Right renal cortex interstitium (tissue), 3 donors: ENCODE measurements at regions not wholly inside any gene's neighbourhood (a gene's known extent, or its start where the extent isn't known, plus 50 kb on each side); places are given as distances from the start of the nearest gene placed in this dataset.
"Not testable (repeated sequence)": the region's sequence is repeated elsewhere in the genome, so short reads cannot be mapped to it uniquely, and the experiment has no call there.

Experiments
- DNase-seq, 3 donors: peaks; one replicate each; pipeline ENCODE4 v3.0.0-alpha.2; 2013; ENCODE audit warnings: low read depth in 3 of 3, low spot score in 2 of 3

DNA sequence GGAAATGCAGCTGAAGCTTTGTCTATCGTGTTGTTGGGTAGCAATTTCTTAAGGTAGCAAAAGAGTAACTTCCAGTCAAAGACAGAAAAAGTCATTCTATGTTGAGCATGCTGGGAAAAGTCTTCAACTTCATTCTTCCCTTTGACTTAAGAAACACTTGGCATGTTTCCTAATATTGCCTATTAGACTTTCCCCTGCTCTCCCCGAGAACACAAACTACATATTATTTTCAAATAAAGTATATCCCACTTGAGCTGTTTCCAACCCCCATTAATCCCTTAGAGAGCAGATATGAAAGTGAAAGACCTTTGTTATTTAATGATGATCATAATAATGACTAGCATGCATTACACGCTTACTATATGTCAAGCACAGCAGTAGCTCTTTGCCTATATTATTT, 136.0 kb upstream of the SPOPL start:
- DNase-seq: no peak

DNA sequence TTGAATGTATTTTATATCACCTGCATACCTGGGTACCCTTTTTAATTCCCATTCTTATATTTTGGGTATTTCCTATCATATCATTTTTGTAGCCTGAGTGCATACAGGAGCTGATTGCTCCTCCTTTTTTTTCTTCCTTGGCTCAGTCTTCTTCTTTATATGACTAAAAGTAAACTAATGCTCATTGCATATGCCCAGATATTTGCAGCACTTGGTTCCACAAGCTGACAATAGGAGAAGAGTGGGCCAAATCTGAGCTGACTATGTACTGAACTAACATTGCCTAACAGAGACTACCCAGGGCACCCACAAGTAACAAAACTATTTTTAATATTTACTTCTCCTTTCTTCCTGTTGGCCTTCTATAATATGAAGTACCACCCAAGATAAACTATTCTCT, 131.7 kb upstream of the SPOPL start:
- no peak for DNase-seq

DNA sequence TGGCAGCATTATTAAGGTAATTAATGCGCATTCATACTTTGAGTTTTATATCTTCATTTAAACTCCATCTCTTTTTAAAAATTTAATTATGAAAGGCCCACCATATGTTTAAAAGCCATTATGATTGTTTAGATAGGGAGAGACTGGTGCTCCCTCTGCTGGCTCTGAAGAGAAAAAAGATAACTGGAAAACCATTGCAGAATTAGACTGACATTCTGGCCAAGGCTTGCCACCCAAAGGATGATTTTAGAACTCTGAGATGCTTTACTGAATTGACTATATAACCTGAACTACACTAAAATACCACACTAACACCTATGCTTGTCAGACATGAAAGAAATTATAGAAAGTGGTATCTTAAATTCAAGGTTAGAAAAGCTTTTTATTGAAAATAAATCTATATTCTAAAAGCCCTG, 127.6 kb upstream of the SPOPL start:
- peak in 1 of 3 donors; percentile 13 for DNase-seq

DNA sequence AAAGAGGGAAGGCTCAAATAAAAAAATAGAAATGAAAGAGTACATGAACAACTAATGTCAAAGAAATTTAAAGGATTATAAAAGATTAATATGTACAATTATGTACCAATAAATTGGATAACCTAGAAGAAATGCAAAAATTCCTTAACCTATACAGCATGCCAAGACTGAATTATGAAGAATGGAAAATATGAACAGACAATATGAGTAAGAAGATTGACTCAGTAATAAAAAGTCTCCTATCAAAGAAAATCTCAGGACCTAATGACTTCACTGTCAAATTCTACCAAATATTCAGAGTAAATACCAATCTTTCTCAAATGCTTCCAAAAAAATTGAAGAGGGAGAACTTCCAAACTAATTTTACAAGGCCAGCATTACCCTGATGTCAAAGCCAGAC, 120.2 kb upstream of the SPOPL start:
- DNase-seq: no peak

DNA sequence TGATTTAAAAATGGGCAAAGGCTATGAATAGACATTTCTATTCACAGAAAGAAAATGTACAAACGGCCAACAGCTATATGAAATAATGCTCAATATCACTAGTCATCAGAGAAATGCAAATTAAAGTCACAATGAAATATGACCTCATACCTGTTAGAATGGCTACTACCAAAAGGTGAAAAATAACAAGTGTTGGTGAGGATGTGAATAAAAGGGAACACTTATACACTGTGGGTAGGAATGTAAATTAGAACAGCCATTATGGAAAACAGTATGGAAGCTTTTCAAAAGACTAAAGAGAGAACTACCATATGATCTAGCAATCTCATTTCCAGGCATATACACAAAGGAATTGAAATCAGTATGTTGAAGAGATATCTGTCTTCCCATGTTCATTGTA, 118.9 kb upstream of the SPOPL start:
- DNase-seq: no peak

DNA sequence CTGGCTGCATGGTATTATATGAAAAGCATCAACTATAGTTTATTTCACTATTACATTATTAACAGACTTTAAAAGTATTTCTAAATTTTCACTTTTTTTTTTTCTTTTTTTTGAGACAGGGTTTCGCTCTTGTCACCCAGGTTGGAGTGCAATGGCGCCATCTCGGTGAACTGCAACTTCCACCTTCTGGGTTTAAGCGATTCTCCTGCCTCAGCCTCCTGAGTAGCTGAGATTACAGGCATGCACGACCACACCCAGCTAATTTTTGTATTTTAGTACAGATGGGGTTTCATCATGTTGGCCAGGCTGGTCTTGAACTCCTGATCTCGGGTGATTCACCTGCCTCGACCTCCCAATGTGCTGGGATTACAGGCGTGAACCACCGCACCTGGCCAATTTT, 115.4 kb upstream of the SPOPL start:
- DNase-seq: not testable (repeated sequence)

DNA sequence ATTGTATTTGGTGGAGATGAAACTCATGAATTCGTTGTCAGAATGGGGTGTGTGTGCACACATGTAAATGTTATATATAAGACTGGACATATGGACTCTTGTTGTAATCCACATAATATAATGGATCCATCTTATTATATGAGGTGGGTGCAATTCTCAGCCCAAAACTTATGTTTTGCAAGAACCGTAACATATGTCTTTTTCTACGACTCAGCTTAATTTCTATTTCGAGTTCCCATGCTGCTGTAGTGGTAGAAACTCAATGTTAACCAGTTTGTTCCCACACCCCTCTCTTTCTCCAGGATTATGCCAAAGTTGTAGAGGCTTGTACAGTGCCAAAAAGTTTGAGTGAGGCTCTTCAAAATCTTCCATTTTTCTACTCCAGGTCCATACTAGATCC, 112.5 kb upstream of the SPOPL start:
- no peak for DNase-seq

DNA sequence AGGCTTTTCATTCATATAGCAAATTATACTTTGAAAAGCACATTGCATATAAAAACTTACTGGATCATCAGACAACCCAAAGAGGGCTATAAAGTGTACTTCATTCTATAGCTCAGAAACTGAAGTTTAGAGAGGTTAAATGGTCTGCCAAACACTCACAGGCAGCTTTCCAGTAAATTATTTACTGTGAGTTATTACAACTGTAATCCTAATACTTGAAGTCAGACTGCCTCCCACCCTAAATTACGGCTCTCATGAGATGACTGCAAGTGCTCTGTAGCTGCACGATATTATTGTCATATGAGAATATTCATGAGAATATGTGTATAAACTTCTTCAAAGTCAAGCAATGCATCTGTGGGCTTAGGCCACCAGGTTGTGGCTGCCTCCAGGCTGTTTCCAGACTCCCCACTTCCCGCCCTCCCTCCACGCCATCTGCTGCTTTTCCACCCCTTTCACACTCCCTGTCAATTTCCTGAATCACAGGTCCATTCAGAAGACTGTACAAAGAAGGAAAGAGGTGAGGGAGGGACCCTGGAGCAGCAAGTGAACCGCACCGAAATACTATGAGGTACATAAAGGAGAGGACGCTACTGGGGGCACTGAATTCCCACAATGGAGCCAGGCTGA, 111.1 kb upstream of the SPOPL start:
- DNase-seq: no peak

DNA sequence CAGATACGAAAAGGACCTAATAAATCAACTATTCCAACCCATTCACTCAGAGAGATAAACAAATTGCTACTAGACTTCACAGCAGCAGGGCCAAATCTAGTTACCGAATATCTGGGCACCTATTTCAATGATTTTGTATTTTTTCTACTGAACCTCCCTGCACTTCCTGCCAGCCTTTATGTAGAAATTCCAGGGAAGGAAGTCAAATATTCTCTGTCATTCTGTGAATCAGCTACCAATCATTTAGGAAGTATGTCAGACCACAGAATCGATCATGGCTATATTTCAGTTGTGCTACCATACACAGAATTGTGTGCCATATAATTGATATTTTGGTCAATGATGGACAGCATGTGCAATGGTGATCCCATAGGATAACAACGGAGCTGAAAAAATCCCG, 109.6 kb upstream of the SPOPL start:
- no peak for DNase-seq

DNA sequence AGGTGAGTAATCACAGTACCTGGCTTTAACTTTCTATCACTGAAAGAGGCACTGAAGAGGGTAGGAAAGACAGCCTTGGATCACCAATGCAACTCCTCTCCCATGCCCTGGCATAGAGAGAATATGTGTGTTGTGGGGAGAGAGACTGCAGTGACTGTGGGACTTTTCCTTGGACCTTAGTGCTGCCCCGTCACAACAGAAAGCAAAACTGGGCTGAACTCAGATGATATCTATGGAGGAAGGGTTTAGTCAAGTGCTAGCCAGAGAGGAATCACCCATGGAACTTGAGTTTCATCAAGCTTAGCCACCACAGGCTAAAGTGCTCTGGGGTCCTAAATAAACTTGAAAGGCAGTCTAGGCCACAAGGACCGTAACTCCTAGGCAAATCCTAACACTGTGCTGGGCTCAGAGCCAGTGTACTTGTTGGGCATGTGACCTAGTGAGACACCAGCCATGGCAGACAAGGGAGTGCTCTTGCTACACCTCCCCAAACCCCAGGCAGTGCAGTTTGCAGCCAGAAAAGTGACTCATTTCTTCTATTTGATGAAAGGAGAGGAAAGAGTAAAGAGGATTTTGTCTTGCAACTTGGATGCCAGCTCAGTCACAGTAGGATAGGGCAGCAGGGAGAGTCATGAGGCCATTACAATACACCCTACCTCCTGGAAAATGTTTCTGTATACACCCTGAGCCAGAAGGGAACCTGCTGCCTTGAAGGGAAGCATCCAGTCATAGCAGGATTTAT, 105.8 kb upstream of the SPOPL start:
- DNase-seq: no peak

DNA sequence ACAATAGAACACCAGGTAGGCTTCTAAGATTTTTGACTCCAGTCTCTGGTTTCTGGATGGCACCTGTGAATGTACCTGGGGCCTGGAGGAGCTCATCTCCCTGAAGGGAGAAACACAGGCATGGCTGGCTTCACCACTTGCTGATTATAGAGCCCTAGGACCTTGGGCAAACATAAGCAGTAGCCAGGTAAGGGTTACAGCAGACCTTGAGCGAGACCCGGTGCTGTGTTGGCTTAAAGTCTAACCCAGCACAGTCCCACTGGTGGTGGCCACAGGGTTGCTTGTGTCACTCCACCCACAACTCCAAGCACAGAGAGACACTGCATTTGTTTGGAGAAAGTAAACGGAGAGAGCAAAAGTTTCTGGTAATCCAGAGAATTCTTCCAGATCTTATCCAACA, 104.7 kb upstream of the SPOPL start:
- DNase-seq: no peak

DNA sequence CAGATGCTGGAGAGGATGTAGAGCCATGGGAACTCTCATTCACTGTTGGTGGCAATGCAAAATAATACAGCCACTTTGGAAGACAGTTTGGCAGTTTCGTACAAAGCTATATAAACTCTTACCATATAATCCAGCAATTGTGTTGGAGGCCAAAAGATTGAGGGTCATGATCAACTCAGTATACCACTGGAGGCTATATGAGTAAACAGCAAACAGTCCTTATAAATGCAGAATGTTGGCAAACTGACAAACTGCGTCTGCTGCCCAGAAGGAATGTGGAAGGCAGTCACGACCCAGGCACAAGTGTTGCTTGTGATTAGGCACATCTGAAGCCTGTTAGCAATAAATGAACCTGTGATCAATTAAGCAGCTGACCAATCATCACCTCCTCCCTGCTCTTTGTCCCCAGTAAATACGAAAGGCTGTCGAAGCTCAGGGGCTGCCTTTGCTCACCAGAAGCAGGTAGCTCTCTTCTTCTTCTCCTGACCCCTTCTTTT, 98.1 kb upstream of the SPOPL start:
- no peak for DNase-seq

DNA sequence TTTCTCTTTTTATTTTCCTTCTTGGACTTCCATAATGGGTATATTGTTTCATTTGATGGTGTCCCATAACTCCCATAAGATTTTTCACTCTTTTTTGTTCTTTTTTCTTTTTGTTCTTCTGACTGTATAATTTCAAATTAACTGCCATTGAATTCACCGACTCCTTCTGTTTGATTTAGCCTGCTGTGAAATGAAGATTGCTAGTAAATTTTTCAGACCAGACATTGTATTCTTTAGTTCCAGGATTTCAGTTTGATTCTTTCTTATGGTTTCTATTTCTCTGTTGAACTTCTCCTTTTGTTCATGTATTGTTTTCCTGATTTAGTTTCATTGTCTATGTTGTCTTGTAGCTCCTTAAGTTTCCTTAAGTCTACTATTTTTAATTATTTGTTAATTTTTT, 87.6 kb upstream of the SPOPL start:
- DNase-seq: no peak

DNA sequence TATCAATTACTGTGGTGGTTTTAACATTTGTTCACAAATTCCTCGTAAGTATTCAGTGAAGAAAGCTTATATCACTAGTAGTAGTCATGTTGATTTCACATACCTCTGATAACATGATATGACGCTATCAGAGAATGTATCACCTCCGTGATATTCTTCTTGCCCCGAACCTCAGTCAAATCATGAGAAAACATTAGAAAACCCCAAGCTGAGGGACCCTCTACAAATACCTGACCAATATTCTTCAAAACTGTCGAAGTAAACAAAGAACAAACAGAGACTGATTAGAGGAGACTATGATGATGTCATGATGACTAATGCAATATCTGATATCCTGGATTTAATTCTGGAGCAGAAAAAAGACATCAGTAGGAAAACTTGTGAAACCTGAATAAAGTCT, 85.6 kb upstream of the SPOPL start:
- no peak for DNase-seq

DNA sequence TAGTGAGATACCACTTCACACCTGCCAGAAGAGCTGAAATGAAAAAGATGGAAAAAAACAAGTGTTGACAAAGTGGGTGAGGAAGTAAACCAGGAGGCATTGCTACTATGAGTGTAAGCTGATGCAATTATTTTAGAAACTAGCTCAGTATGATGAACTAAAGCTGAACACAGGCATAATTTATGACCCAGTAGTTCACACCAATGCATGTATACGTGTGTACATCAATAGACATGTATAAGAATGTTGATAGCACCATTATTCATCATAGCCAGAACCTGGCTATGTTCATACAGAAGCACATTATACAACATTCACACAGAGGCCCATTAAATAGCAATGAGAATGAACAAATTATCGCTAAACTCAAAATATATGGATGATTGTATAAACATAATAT, 83.1 kb upstream of the SPOPL start:
- no peak for DNase-seq

DNA sequence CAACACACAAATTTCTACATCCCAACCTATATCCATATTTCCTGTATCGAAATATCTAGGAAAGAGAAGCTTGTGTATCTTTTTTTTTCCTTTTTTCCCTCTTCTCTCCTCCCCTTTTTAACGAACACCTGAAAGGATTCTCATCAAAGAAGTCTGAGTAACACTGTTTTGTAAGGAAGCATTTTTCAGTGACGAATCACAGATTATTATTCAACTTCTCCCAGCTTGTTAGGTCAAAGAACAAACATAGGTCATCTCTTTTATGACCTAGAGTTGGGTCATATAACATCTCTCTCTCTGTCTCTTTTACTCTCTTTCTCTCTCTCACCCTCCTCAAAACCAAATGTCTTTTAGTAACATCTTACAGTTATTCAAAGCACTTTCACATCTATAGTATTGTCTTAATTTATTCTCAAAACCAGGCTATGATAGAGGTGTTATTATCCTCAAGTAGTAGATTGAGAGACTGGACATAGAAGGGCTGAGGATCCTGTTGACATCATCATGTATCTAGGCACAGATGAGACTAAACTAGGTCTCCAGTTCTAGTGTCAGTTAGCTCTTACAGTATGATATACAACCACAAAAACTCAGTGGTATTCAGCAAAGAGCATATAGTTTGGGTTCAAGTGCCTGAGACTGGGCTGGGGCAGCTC, 80.1 kb upstream of the SPOPL start:
- no peak for DNase-seq

DNA sequence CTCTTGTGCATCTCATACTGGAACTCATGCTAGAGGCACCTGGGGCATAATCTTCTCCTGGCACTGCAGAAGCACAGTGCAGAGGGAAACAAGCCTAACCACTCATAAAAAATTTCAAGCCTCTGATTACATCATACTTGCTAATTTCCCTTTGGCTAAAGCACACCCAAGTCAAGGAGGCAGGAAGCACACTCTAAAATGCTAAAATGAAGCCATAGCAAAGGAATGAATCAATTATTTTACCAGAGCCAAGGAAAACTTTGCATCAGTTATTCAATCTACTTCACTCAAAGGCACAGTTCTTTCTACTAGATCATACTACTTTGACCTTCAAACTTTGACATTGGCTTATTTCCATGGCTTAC, 79.6 kb upstream of the SPOPL start:
- no peak for DNase-seq

DNA sequence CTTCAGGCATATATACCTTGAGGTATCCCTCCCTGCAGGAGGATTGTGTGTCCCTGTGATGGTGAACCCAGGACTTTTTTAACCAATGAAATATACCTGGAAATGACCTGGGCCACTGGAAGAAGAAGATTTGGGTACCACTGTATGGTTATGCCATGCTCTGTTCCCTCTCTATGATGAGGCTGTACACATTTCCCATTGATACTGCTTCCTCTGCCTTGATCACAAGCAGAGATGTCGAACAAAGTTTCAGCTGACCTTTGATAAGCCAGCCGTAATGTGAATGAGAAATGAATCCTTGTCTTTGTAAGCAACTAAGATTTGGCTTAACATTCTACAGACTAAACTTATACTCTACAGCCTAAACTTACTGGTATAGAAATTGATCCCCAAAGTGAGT, 78.4 kb upstream of the SPOPL start:
- DNase-seq: no peak

DNA sequence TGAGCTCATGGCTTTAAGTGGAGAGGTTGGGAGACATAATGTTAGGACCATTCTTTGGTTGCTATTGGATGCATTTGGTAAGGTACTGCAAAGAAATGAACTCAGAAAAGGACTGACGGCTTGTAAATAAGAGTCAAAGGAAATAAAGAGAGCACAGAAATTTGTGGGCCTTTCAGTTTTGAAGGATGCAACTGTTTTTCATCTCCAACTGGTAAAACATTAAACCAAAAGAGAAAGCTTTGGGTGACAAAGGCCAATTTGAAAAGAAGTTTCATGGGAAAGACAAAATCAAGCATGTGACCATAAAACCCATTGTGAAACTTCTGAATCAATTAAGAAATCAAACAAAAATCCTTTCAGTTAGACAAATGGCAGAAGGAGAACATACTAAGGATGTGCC, 77.8 kb upstream of the SPOPL start:
- no peak for DNase-seq

DNA sequence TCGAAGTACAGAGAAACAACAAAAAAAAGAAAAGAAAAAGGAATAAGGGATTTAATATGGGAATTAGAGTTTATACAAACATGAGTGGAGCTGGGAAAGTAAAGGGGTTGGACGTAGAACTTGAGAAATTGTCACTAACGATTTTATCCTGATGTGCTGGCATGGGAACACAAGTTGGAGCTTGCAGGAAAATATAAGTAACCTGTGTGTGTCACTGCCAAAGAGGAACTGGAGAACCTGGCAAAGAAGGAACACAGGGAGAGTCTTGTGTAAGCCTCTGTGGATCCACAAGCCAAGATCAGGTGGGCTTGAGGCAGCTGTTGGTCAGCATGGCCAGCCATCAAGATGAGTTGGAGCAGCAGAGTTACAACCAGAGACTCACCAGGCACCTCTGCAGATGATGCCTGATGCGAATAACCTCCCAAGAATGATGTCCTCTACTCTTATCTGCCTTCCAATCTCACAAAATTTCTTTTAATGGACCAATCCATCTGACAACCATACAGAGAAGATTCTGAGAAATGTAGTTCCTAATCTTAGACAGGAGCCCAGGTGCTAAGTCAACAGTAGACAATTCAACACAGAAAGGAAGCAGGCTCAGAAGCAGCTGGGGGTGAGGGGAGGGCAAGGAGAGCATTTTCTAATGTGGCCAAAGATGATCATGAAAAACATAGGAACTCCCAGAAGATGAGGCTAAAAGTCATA, 77.0 kb upstream of the SPOPL start:
- no peak for DNase-seq

DNA sequence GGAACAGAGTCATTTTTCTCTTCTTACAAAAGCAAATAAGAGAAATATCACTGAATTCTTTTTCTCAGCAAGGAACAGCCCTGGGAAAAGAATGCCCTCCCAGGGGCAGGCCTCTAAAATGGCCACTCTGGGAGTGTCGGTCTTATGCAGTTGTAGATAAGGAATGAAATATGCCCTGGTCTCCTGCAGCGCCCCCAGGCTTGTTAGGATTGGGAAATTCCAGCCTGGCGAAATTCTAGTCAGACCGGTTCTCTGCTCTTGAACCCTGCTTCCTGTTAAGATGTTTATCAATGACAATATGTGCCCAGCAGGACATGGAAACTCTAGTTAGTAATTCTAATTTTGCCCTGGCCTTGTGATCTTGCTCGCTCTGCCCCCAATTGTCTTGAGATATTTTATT, 75.5 kb upstream of the SPOPL start:
- DNase-seq: not testable (repeated sequence)
